Neuron (in vitro differentiated cells): ENCODE measurements at regions not wholly inside any gene's neighbourhood (a gene's known extent, or its start where the extent isn't known, plus 50 kb on each side); places are given as distances from the start of the nearest gene placed in this dataset.
"Not testable (repeated sequence)": the region's sequence is repeated elsewhere in the genome, so short reads cannot be mapped to it uniquely, and the experiment has no call there.

Experiments used
- H2AFZ ChIP-seq: one replicate; pipeline ENCODE4 v1.6.1; 2013; ENCODE audit warnings: low read depth, mild to moderate bottlenecking, inconsistent platforms, low read length, moderate library complexity
- H3K27me3 ChIP-seq: one replicate; pipeline ENCODE4 v1.6.1; 2013; ENCODE audit warnings: low read length; ENCODE audit not compliant: insufficient read depth
- H3K36me3 ChIP-seq: one replicate; pipeline ENCODE4 v1.6.1; 2013; ENCODE audit warnings: low read length; ENCODE audit not compliant: insufficient read depth
- H3K4me1 ChIP-seq: one replicate; pipeline ENCODE4 v1.6.1; 2013; ENCODE audit warnings: low read length; ENCODE audit not compliant: insufficient read depth
- H3K4me3 ChIP-seq: 2 replicates; pipeline ENCODE4 v1.5.1; 2013; ENCODE audit warnings: mild to moderate bottlenecking, low read length, moderate library complexity
- H3K9me3 ChIP-seq: one replicate; pipeline ENCODE4 v1.6.1; 2013; ENCODE audit warnings: low read length

- no peaks in the 10 kb centered on the region for H3K27me3 ChIP-seq
These were observed 299.7 kb downstream of the BTBD3 start for GRCh38 chr20:12217382-12217781.

GRCh38 chr20:12219798-12220197, 302.1 kb downstream of the BTBD3 start:
- Histone ChIP-seq H3K27me3 (no peaks in the 10 kb centered on the region), H3K36me3 (no peaks in the 10 kb centered on the region), H3K9me3 (no peaks in the 10 kb centered on the region), H2AFZ (no peak overlapping the region), H3K4me1 (no peaks in the 10 kb centered on the region), H3K4me3 (no peak overlapping the region)

More at GRCh38 chr20:12217382-12217781, 299.7 kb downstream of the BTBD3 start:
- Histone ChIP-seq H3K4me1 (no peaks in the 10 kb centered on the region), H3K9me3 (no peaks in the 10 kb centered on the region), H2AFZ (no peak overlapping the region), H3K36me3 (no peaks in the 10 kb centered on the region), H3K4me3 (no peak overlapping the region)

GRCh38 chr20:12223057-12223456, 305.4 kb downstream of the BTBD3 start:
- Histone ChIP-seq H3K27me3 (no peaks in the 10 kb centered on the region), H2AFZ (no peak overlapping the region), H3K36me3 (no peaks in the 10 kb centered on the region), H3K4me3 (no peak overlapping the region), H3K4me1 (no peaks in the 10 kb centered on the region), H3K9me3 (no peaks in the 10 kb centered on the region)

GRCh38 chr20:12225898-12226297, 308.2 kb downstream of the BTBD3 start:
- Histone ChIP-seq H3K4me3 (no peak overlapping the region), H3K27me3 (no peaks in the 10 kb centered on the region), H3K36me3 (no peaks in the 10 kb centered on the region), H3K9me3 (no peaks in the 10 kb centered on the region), H3K4me1 (no peaks in the 10 kb centered on the region), H2AFZ (no peak overlapping the region)

GRCh38 chr20:12229891-12230290, 312.2 kb downstream of the BTBD3 start:
- Histone ChIP-seq H3K9me3 (no peaks in the 10 kb centered on the region), H3K27me3 (no peaks in the 10 kb centered on the region), H3K4me1 (no peaks in the 10 kb centered on the region), H3K36me3 (no peaks in the 10 kb centered on the region), H2AFZ (no peak overlapping the region), H3K4me3 (no peak overlapping the region)

- no peak overlapping the region for H3K4me3 ChIP-seq
- no peak overlapping the region for H2AFZ ChIP-seq
- H3K27me3 ChIP-seq = no peaks in the 10 kb centered on the region
- no peaks in the 10 kb centered on the region for H3K9me3 ChIP-seq
- H3K4me1 ChIP-seq = no peaks in the 10 kb centered on the region
- no peaks in the 10 kb centered on the region for H3K36me3 ChIP-seq
These were observed 320.1 kb downstream of the BTBD3 start for GRCh38 chr20:12237772-12238171.

- H3K36me3 ChIP-seq = no peaks in the 10 kb centered on the region
- no peaks in the 10 kb centered on the region for H3K27me3 ChIP-seq
- H3K4me1 ChIP-seq = no peaks in the 10 kb centered on the region
- H3K9me3 ChIP-seq = no peaks in the 10 kb centered on the region
- H2AFZ ChIP-seq = no peak overlapping the region
- no peak overlapping the region for H3K4me3 ChIP-seq
These were observed 323.4 kb downstream of the BTBD3 start for GRCh38 chr20:12241065-12241464.

GRCh38 chr20:12243327-12243726, 325.6 kb downstream of the BTBD3 start:
- Histone ChIP-seq H2AFZ (no peak overlapping the region), H3K4me1 (no peaks in the 10 kb centered on the region), H3K36me3 (no peaks in the 10 kb centered on the region), H3K4me3 (no peak overlapping the region), H3K9me3 (no peaks in the 10 kb centered on the region), H3K27me3 (no peaks in the 10 kb centered on the region)

GRCh38 chr20:12248481-12248880, 330.8 kb downstream of the BTBD3 start:
- Histone ChIP-seq H2AFZ (no peak overlapping the region), H3K4me1 (peaks cover 5% of the 10 kb centered on the region), H3K36me3 (no peaks in the 10 kb centered on the region), H3K9me3 (no peaks in the 10 kb centered on the region), H3K27me3 (no peaks in the 10 kb centered on the region), H3K4me3 (no peak overlapping the region)

- H3K36me3 ChIP-seq, H2AFZ ChIP-seq, H3K27me3 ChIP-seq, H3K4me3 ChIP-seq, H3K4me1 ChIP-seq, H3K9me3 ChIP-seq: not testable (repeated sequence)
These were observed 333.0 kb downstream of the BTBD3 start for GRCh38 chr20:12250661-12251060.

GRCh38 chr20:12252793-12253192, 335.1 kb downstream of the BTBD3 start:
- no peaks in the 10 kb centered on the region for H3K9me3 ChIP-seq
- peaks cover 5% of the 10 kb centered on the region for H3K4me1 ChIP-seq
- no peak overlapping the region for H2AFZ ChIP-seq

GRCh38 chr20:12255461-12255970, 337.8 kb downstream of the BTBD3 start:
- Histone ChIP-seq H2AFZ (no peak overlapping the region), H3K36me3 (no peaks in the 10 kb centered on the region), H3K4me1 (peaks cover 5% of the 10 kb centered on the region), H3K4me3 (no peak overlapping the region), H3K27me3 (no peaks in the 10 kb centered on the region), H3K9me3 (no peaks in the 10 kb centered on the region)

More at GRCh38 chr20:12252793-12253192, 335.1 kb downstream of the BTBD3 start:
- Histone ChIP-seq H3K36me3 (no peaks in the 10 kb centered on the region), H3K4me3 (no peak overlapping the region), H3K27me3 (no peaks in the 10 kb centered on the region)

- no peak overlapping the region for H3K4me3 ChIP-seq
- no peak overlapping the region for H2AFZ ChIP-seq
- H3K27me3 ChIP-seq = no peaks in the 10 kb centered on the region
- H3K4me1 ChIP-seq = peaks cover 5% of the 10 kb centered on the region
- H3K36me3 ChIP-seq = no peaks in the 10 kb centered on the region
- no peaks in the 10 kb centered on the region for H3K9me3 ChIP-seq
These were observed 339.1 kb downstream of the BTBD3 start for GRCh38 chr20:12256806-12257205.

GRCh38 chr20:12262747-12263146, 345.1 kb downstream of the BTBD3 start:
- H3K4me1 ChIP-seq = no peaks in the 10 kb centered on the region
- H2AFZ ChIP-seq = no peak overlapping the region
- no peaks in the 10 kb centered on the region for H3K36me3 ChIP-seq
- H3K27me3 ChIP-seq = no peaks in the 10 kb centered on the region
- H3K4me3 ChIP-seq = no peak overlapping the region
- H3K9me3 ChIP-seq = no peaks in the 10 kb centered on the region
